Breast epithelium (tissue), 3 donors: ENCODE measurements at regions not wholly inside any gene's neighbourhood (a gene's known extent, or its start where the extent isn't known, plus 50 kb on each side); places are given as distances from the start of the nearest gene placed in this dataset.

ENCODE experiments used
- POLR2AphosphoS5 ChIP-seq, 3 donors: sonication (generic); formaldehyde crosslinking; IDR thresholded peaks; one replicate each; pipeline ENCODE4 v1.6.1; 2017; ENCODE audit warnings: antibody characterized with exemption in 3 of 3
- TF ChIP-seq, protein P1 (sequence below), 3 donors: fragments of 450-650 bp; IDR thresholded peaks; one replicate each; pipeline ENCODE4 v1.5.1; 2016 to 2017; ENCODE audit warnings: antibody characterized with exemption in 3 of 3, mild to moderate bottlenecking in 3 of 3, moderate library complexity in 3 of 3

DNA sequence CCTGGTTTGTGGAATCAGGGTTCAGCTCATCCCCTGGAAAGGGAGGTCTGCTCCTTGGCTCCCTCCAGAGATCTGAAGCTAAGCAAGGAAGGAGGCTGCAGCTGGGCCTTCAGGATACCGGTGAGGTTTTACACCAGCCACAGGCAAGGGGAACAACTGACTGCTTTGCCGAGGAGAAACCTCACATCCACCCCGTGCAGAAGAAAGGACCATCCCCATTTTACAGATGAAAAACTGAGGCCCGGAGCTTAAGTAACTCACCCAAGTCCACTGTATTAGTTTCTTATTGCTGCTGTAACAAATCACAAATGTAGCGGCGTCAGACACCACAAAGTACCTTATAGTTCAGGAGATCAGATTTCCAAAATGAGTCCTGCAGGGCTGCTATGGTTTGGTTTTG is 173.7 kb downstream of the MN1 start:
- TF ChIP-seq, protein P1, sequence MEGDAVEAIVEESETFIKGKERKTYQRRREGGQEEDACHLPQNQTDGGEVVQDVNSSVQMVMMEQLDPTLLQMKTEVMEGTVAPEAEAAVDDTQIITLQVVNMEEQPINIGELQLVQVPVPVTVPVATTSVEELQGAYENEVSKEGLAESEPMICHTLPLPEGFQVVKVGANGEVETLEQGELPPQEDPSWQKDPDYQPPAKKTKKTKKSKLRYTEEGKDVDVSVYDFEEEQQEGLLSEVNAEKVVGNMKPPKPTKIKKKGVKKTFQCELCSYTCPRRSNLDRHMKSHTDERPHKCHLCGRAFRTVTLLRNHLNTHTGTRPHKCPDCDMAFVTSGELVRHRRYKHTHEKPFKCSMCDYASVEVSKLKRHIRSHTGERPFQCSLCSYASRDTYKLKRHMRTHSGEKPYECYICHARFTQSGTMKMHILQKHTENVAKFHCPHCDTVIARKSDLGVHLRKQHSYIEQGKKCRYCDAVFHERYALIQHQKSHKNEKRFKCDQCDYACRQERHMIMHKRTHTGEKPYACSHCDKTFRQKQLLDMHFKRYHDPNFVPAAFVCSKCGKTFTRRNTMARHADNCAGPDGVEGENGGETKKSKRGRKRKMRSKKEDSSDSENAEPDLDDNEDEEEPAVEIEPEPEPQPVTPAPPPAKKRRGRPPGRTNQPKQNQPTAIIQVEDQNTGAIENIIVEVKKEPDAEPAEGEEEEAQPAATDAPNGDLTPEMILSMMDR (IDR thresholded peaks at IDR 0.05), result no peak
- no peak for TF ChIP-seq POLR2AphosphoS5 (IDR thresholded peaks at IDR 0.05)
